GM19468 (cell line): ENCODE measurements at regions not wholly inside any gene's neighbourhood (a gene's known extent, or its start where the extent isn't known, plus 50 kb on each side); places are given as distances from the start of the nearest gene placed in this dataset.
"Not testable (repeated sequence)": the region's sequence is repeated elsewhere in the genome, so short reads cannot be mapped to it uniquely, and the experiment has no call there.

ENCODE experiments used
- ATAC-seq: cut with Tn5 transposase; IDR thresholded peaks from one replicate; pipeline ENCODE4 v1.9.1; 2021; ENCODE audit warnings: mild to moderate bottlenecking, moderate library complexity, moderate number of reproducible peaks; ENCODE audit not compliant: unreplicated experiment; ENCODE audit errors: extremely low read depth

GRCh38 chr11:45414088-45414487 is 127.9 kb upstream of the SYT13 start:
- no peak for ATAC-seq

GRCh38 chr11:45413156-45413858 is 127.2 kb upstream of the SYT13 start:
- ATAC-seq, result no peak

- ATAC-seq, result no peak
These were observed 126.4 kb upstream of the SYT13 start for GRCh38 chr11:45412521-45412920.

DNA sequence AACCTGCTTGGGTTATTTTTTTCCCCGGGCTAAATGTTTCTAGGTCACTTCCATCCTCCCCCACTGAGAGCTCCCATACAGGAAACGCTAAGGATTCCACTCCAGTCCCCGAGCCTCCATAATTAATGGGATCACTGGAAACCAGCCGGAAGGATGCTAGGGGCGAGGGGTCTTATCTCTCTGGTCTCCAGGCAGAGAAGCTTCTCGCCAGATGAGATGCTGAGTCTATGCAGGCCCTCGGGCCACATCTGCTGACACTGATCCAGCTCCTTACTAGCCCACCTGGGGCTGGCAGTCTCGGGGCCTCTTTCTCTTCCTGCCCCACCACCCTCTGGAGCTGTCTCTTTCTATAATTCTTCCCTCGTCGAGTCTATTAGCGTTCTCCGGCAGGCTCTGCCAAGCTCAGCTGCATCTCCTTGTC is 125.9 kb upstream of the SYT13 start:
- no peak for ATAC-seq

GRCh38 chr11:45411228-45411946 is 125.2 kb upstream of the SYT13 start:
- ATAC-seq, result no peak

GRCh38 chr11:45410391-45411227 is 124.5 kb upstream of the SYT13 start:
- no peak for ATAC-seq

DNA sequence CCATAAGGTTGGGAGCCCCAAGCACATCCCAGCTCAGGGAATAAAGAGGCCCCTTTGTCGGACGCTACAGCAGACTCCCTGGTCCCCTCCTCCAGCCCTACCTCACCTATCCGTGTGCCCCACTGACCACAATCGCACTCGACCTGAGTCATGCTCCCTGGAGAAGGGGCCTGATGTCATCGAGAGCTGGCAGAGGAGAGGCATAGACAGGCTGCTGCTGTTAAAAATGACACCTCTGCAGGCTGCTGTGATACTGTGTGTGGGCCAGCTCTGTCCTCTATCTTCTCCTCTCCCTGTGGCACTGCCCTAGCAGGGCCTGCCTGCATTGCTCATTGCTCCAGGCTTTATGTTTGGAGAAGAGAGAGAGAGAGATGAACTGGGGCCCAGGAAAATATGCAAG is 123.4 kb upstream of the SYT13 start:
- ATAC-seq, result no peak

GRCh38 chr11:45407226-45407625 is 121.1 kb upstream of the SYT13 start:
- no peak for ATAC-seq

- ATAC-seq, result no peak
These were observed 120.0 kb upstream of the SYT13 start for GRCh38 chr11:45405916-45406670.

DNA sequence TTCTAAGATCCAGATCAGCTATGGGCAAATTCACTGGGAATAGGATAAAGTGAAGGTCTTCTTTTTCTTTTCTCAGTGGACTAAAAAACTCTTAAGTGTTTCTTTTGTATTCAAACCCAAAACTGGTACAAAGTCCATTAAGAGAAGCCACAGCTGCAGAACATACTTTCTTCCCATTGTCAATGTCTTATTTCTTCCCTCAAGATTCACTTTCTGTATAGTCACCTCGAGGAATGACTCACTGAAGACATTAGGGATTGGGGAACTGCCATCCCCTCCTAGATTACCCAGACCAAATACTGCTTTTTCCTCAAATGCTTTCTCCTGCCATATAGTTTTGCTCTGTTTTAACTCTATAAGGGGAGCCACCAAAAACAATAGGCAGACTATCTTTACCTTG is 117.4 kb upstream of the SYT13 start:
- not testable (repeated sequence) for ATAC-seq

DNA sequence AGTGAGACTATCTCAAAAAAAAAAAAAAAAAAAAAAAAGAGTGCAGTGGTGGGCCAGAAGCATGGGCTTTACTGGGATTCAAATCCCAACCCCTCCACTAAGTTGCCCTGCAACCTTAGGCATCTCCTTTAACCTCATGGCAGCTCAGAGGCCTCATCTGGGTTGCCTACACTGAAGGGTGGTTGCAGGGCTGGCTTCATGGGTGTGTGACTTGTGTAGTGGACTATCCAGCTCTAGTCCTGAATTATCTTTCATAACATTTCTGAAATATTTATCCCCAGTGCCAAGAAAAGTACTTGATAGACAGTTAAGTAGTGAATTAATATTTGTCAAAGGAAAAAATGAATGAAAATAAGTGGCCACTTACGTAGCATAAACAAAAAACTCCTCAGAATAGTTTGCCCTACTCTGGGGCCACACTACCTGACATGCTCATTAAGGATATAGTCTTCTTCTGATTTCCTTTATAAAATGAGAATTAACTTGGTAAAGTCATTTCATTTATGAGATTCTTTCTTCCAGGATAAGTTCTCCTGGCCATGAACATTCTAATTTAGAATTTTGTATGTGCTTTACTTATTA is 116.0 kb upstream of the SYT13 start:
- ATAC-seq, result no peak

DNA sequence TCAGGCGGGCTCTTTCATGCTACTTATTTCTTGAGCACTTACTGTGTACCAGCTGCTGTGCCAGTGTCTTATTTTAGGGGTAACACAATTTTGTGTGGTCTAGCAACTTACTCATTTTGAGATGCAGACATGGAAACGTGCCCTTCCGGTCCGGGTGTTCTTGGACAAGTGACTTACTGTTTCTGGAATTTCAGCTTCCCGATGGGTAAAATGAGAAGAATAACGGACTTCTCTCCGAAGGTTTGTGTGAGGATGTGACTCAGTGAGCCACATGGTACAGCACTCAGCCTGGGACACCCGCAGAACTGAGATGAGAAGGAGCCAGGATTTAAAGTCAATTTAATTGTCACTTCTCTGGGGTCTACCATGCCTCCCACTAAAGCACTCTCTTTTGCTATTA is 114.5 kb upstream of the SYT13 start:
- ATAC-seq, result no peak

GRCh38 chr11:45399166-45399565 is 113.0 kb upstream of the SYT13 start:
- no peak for ATAC-seq

GRCh38 chr11:45398325-45398724 is 112.2 kb upstream of the SYT13 start:
- ATAC-seq, result no peak

DNA sequence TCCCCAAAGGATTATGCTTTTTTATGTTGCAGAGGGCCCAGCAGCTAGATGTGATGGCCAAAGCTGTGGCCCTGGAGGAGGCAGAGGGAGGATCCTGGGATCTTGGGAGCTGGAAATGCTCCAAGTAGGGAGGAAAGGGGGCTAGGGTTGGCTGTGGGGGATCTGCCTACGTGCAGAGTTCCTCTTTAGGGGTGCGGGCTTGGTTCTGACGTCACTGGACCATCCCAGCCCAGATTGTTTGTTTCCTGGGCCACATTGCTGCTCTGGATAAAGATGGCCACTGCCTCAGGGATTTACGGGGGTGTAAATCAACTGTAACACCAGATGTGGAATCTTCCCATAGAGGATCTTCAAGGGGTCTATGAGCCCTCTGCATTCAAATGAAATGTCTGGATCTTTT is 110.3 kb upstream of the SYT13 start:
- ATAC-seq, result no peak

DNA sequence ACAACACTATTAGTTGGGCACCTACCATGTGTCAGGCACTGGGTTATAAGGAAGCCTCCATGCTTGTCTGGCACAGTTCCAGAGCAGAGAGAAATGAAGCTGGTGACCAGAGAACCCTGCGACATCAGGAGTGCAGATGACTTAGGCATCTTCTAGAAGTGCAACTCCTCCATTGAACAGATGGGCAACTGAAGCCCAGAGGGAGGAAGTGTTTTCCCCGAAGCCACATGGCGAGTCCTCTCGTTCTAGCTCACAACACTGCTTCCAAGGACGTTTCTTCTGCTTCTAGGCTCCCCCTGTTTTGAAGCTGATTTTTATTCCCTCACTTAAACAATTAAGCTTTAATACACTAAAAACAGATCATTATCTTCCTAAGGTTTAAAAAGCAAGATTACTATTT is 109.8 kb upstream of the SYT13 start:
- ATAC-seq, result no peak

DNA sequence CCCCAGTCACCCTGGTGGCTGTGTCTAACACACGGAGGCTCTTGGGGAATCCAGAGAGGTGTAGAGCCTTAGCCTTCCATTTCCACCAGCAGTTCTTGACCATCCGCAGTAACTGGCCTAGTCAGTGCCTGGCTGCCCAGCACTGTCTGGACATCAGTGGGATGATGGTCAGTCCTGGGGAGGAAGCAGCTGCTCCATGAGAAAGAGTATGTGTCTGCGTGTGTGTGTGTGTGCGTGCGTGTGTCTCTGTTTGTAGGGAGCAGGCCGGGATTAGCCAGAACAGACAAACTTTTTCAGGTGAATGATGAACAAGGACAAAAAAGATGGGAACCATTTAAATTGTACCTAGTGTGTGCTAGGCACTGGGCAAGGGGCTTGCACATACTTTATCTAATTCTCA is 109.3 kb upstream of the SYT13 start:
- ATAC-seq, result no peak

GRCh38 chr11:45394294-45395085 is 108.3 kb upstream of the SYT13 start:
- no peak for ATAC-seq

DNA sequence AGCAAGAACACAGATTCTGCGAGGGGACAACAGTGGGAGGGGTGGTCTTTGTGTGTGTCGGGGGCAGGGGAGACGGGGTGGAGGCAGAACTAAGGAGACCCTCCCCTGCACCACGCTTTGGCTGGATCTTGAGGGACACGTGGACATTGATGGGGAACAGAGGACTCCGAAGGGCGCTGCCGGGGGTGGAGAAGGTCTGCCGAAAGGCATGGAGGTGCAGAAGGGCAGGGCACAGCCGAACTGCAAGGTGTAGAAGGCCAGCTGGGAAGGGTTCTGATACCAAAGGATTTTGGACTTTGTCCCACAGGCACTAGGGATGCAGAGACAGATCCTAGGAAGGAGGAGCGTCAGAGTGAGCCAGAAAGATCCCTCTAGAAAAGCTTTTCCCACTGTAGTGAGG is 107.7 kb upstream of the SYT13 start:
- ATAC-seq, result no peak
